SHP77 treated with DMSO at 0.1 percent for 48 hours (cell line): ENCODE measurements at regions not wholly inside any gene's neighbourhood (a gene's known extent, or its start where the extent isn't known, plus 50 kb on each side); places are given as distances from the start of the nearest gene placed in this dataset.

ENCODE experiments used
- DNase-seq: peaks from one replicate; lab custom pipeline; 2025; lab: John Stamatoyannopoulos, UW

- DNase-seq, result no peak
Observed at GRCh38 chr2:188219541-188219940, 72.1 kb upstream of the GULP1 start.

- no peak for DNase-seq
Observed at GRCh38 chr2:188220535-188220934, 71.1 kb upstream of the GULP1 start.

GRCh38 chr2:188227713-188228112 lies 64.0 kb upstream of the GULP1 start:
- no peak for DNase-seq

- DNase-seq, result no peak
Observed at GRCh38 chr2:188235364-188235763, 56.3 kb upstream of the GULP1 start.

- no peak for DNase-seq
Observed at GRCh38 chr2:188238386-188238785, 53.3 kb upstream of the GULP1 start.
